ENCODE measurements at regions not wholly inside any gene's neighbourhood (a gene's known extent, or its start where the extent isn't known, plus 50 kb on each side); places are given as distances from the start of the nearest gene placed in this dataset.
A peak's percentile ranks its signal among the peaks of the same experiment; 100 is the strongest.
"Not testable (repeated sequence)": the region's sequence is repeated elsewhere in the genome, so short reads cannot be mapped to it uniquely, and the experiment has no call there.

GRCh38 chr3:194950906-194951628, 265.4 kb downstream of the FAM43A start (continued):
- TF ChIP-seq SOX5 (CRISPR knock-in tag; IDR thresholded peaks at IDR 0.05; ENCODE audit: borderline replicate concordance) (peak; percentile 45; the same call in 1 of the 2 replicates), ARID5B (CRISPR knock-in tag; IDR thresholded peaks at IDR 0.05) (0 out of 2 replicates have a peak, but pooled peaks have one; percentile 17)

GRCh38 chr3:194951629-194951920, 265.9 kb downstream of the FAM43A start:
- FAIRE-seq; POLR2A ChIA-PET; H3K4me2 ChIP-seq (ENCODE audit: low read depth, low read length); H2AFZ ChIP-seq (ENCODE audit: low read length); H3K9me3 ChIP-seq (ENCODE audit: low read length); H4K20me1 ChIP-seq (ENCODE audit: insufficient read depth, low read length); ATAC-seq; H3K36me3 ChIP-seq (replicated peaks in 1 of 2; ENCODE audit: control insufficient read depth in 1 of 2, insufficient read depth in 2 of 2, low read length in 2 of 2); H3K4me3 ChIP-seq (replicated peaks in 1 of 3; ENCODE audit: insufficient read depth in 1 of 3, low read depth in 2 of 3, low read length in 3 of 3); H3K79me2 ChIP-seq (ENCODE audit: insufficient read depth, low read length); H3K27ac ChIP-seq (ENCODE audit: extremely low read length, insufficient read depth, low read length); BruUV-seq (replicated peaks); H3K9ac ChIP-seq (ENCODE audit: insufficient read depth, low read depth, low read length); CTCF ChIA-PET (ENCODE audit: low intra/inter-chr PET ratio, low total read pairs); DNase-seq (ENCODE audit: low spot score): not testable (repeated sequence)
- in situ Hi-C loops (cut with HindIII; ENCODE audit: extremely low pct_ligation_motif_present, low pct_unique_long_range_greater_than_20kb): loop anchor here (10.0 kb wide), 1 partner anchor 267 kb away; the partner anchor contains the start of gene FAM43A
- WGBS (ENCODE audit: low lambda C conversion rate): 70% methylated on average over 9 of the region's 9 CpGs
- intact Hi-C loops (cut with micrococcal nuclease; ENCODE audit: unreplicated experiment): loop anchor here (5.0 kb wide), 1 partner anchor 269 kb away; no protein-coding TSS in a partner anchor
- peaks cover 21% of the 10 kb centered on the region for H3K4me1 ChIP-seq (ENCODE audit: insufficient read depth, low read length)
- H3K27me3 ChIP-seq (ENCODE audit: control insufficient read depth in 1 of 2, insufficient read depth in 2 of 2, low read length in 2 of 2): peaks cover 0 to 14% of the 10 kb centered on the region in 2 experiments; a peak in 2 of 5 replicates
